ENCODE measurements at regions not wholly inside any gene's neighbourhood (a gene's known extent, or its start where the extent isn't known, plus 50 kb on each side); places are given as distances from the start of the nearest gene placed in this dataset.

- TF ChIP-seq CTCF (conservative IDR thresholded peaks at IDR 0.05) (no peak), ZFX (IDR thresholded peaks at IDR 0.05) (no peak)
Observed at GRCh38 chr14:44081146-44081545, 425.9 kb downstream of the FSCB start.

GRCh38 chr14:44070046-44070445 lies 437.0 kb downstream of the FSCB start:
- no peak overlapping the region for H3K27ac ChIP-seq

More at GRCh38 chr14:44081146-44081545, 425.9 kb downstream of the FSCB start:
- no peak overlapping the region for H3K27ac ChIP-seq

GRCh38 chr14:44053422-44053821 lies 453.7 kb downstream of the FSCB start:
- no peak for TF ChIP-seq ZFX (IDR thresholded peaks at IDR 0.05)
- no peak for TF ChIP-seq CTCF (conservative IDR thresholded peaks at IDR 0.05)
- no peak overlapping the region for H3K27ac ChIP-seq

More at GRCh38 chr14:44070046-44070445, 437.0 kb downstream of the FSCB start:
- TF ChIP-seq CTCF (conservative IDR thresholded peaks at IDR 0.05) (no peak), ZFX (IDR thresholded peaks at IDR 0.05) (no peak)

- TF ChIP-seq ZFX (IDR thresholded peaks at IDR 0.05) (no peak), CTCF (conservative IDR thresholded peaks at IDR 0.05) (no peak)
- H3K27ac ChIP-seq, result no peak overlapping the region
Observed at GRCh38 chr14:44041700-44042099, 465.4 kb downstream of the FSCB start.

GRCh38 chr14:44040561-44040960 lies 466.5 kb downstream of the FSCB start:
- no peak overlapping the region for H3K27ac ChIP-seq
- TF ChIP-seq ZFX (IDR thresholded peaks at IDR 0.05), result no peak
- TF ChIP-seq CTCF (conservative IDR thresholded peaks at IDR 0.05), result no peak

- no peak for TF ChIP-seq CTCF (conservative IDR thresholded peaks at IDR 0.05)
- TF ChIP-seq ZFX (IDR thresholded peaks at IDR 0.05), result no peak
- no peak overlapping the region for H3K27ac ChIP-seq
Observed at GRCh38 chr14:44036248-44036647, 470.8 kb downstream of the FSCB start.

- H3K27ac ChIP-seq, result no peak overlapping the region
- no peak for TF ChIP-seq CTCF (conservative IDR thresholded peaks at IDR 0.05)
- no peak for TF ChIP-seq ZFX (IDR thresholded peaks at IDR 0.05)
Observed at GRCh38 chr14:44035707-44036106, 471.4 kb downstream of the FSCB start.
